ENCODE measurements at regions not wholly inside any gene's neighbourhood (a gene's known extent, or its start where the extent isn't known, plus 50 kb on each side); places are given as distances from the start of the nearest gene placed in this dataset.

- Mint-ChIP-seq H3K9me3 (no peaks in the 10 kb centered on the region), H3K27ac (no peak overlapping the region)
- DNase-seq, result no peak
Measured at GRCh38 chr5:110094109-110094508, 404.4 kb downstream of the MAN2A1 start.

More at GRCh38 chr5:110094109-110094508, 404.4 kb downstream of the MAN2A1 start:
- H3K4me3 Mint-ChIP-seq, result no peak overlapping the region
- Histone ChIP-seq H3K9me3 (ENCODE audit: control insufficient read depth, low read depth, low read length) (no peaks in the 10 kb centered on the region), H4K8ac (replicated peaks; ENCODE audit: insufficient read length, low read depth, low read length) (no peak overlapping the region), H2BK12ac (ENCODE audit: insufficient read length, low read depth, low read length) (no peak overlapping the region), H3K14ac (ENCODE audit: insufficient read depth, low read length) (no peak overlapping the region), H3K79me2 (ENCODE audit: insufficient read depth, low read length) (no peaks in the 10 kb centered on the region), H2BK20ac (ENCODE audit: low read depth, low read length, poor library complexity, severe bottlenecking) (no peak overlapping the region), H3K4me2 (ENCODE audit: insufficient read depth, insufficient read length, low read length) (no peak overlapping the region), H3K79me1 (ENCODE audit: insufficient read depth, low read depth, low read length, poor library complexity, severe bottlenecking) (no peaks in the 10 kb centered on the region), H4K5ac (ENCODE audit: insufficient read length, low read depth, low read length) (no peak overlapping the region), H3K23ac (ENCODE audit: insufficient read length, low read depth, low read length) (no peak overlapping the region), H2BK120ac (ENCODE audit: low read depth, low read length, poor library complexity, severe bottlenecking) (no peak overlapping the region), H3K23me2 (ENCODE audit: insufficient read length, low read depth, low read length, poor library complexity, severe bottlenecking) (no peaks in the 10 kb centered on the region), H3K9ac (ENCODE audit: extremely low read depth, insufficient read length, low read length) (no peak overlapping the region), H3K27me3 (ENCODE audit: insufficient read depth, low read length) (no peaks in the 10 kb centered on the region), H4K20me1 (ENCODE audit: control insufficient read depth, insufficient read depth, insufficient read length) (no peaks in the 10 kb centered on the region), H3K4ac (ENCODE audit: low read depth, low read length) (no peak overlapping the region), H3K4me1 (ENCODE audit: insufficient read depth, low read length) (no peaks in the 10 kb centered on the region), H2BK5ac (ENCODE audit: insufficient read length, low read length) (no peak overlapping the region), H3K18ac (ENCODE audit: insufficient read length, low read depth, low read length) (no peak overlapping the region), H2BK15ac (ENCODE audit: low read depth, low read length) (no peak overlapping the region), H2AK5ac (ENCODE audit: insufficient read length, low read length) (no peak overlapping the region), H3K56ac (ENCODE audit: insufficient read length, low read depth, low read length) (no peak overlapping the region), H2AFZ (ENCODE audit: low read length) (no peak overlapping the region), H3T11ph (ENCODE audit: low read length) (no peak overlapping the region), H4K91ac (ENCODE audit: insufficient read length, low read depth, low read length) (no peak overlapping the region), H3K27ac (ENCODE audit: insufficient read length, low read depth, low read length) (no peak overlapping the region)
- H3K36me3 Mint-ChIP-seq (ENCODE audit: insufficient read depth in 1 of 3, low read depth in 3 of 3), result no peaks in the 10 kb centered on the region
- no peaks in the 10 kb centered on the region for H3K27me3 Mint-ChIP-seq (ENCODE audit: low read depth)
- H3K4me1 Mint-ChIP-seq, result no peaks in the 10 kb centered on the region
- TF ChIP-seq CTCF (conservative IDR thresholded peaks at IDR 0.05), result no peak
- WGBS (ENCODE audit: extremely low coverage, insufficient read length, low lambda C conversion rate), result no CpG with 5 or more reads among the region's 2 CpGs

All from H9 (cell line).